HG03469 (cell line): ENCODE measurements at regions not wholly inside any gene's neighbourhood (a gene's known extent, or its start where the extent isn't known, plus 50 kb on each side); places are given as distances from the start of the nearest gene placed in this dataset.
A peak's percentile ranks its signal among the peaks of the same experiment; 100 is the strongest.

Source experiments
- ATAC-seq: cut with Tn5 transposase; IDR thresholded peaks from one replicate; pipeline ENCODE4 v1.9.1; 2021; ENCODE audit warnings: mild to moderate bottlenecking, moderate library complexity, moderate number of reproducible peaks; ENCODE audit not compliant: unreplicated experiment

GRCh38 chr2:168338292-168338691, 90.9 kb upstream of the STK39 start:
- no peak for ATAC-seq

- no peak for ATAC-seq
These were observed 91.5 kb upstream of the STK39 start for GRCh38 chr2:168338803-168339437.

GRCh38 chr2:168340931-168341330, 93.5 kb upstream of the STK39 start:
- ATAC-seq: no peak

- ATAC-seq: no peak
These were observed 96.2 kb upstream of the STK39 start for GRCh38 chr2:168343586-168343985.

GRCh38 chr2:168344706-168345105, 97.3 kb upstream of the STK39 start:
- ATAC-seq: no peak

GRCh38 chr2:168345601-168346000, 98.2 kb upstream of the STK39 start:
- ATAC-seq: no peak

GRCh38 chr2:168346725-168347477, 99.5 kb upstream of the STK39 start:
- no peak for ATAC-seq

GRCh38 chr2:168348076-168348475, 100.7 kb upstream of the STK39 start:
- ATAC-seq: peak; percentile 66

GRCh38 chr2:168350380-168350779, 103.0 kb upstream of the STK39 start:
- ATAC-seq: no peak

- ATAC-seq: no peak
These were observed 102.8 kb upstream of the CERS6 start for GRCh38 chr2:168353251-168353650.

- no peak for ATAC-seq
These were observed 101.6 kb upstream of the CERS6 start for GRCh38 chr2:168354499-168354898.

GRCh38 chr2:168355121-168355520, 101.0 kb upstream of the CERS6 start:
- no peak for ATAC-seq

- ATAC-seq: no peak
These were observed 100.1 kb upstream of the CERS6 start for GRCh38 chr2:168355779-168356476.

GRCh38 chr2:168356477-168356835, 99.6 kb upstream of the CERS6 start:
- ATAC-seq: no peak

GRCh38 chr2:168357797-168358472, 98.1 kb upstream of the CERS6 start:
- ATAC-seq: no peak

- ATAC-seq: no peak
These were observed 97.0 kb upstream of the CERS6 start for GRCh38 chr2:168359082-168359481.

GRCh38 chr2:168363347-168364092, 92.6 kb upstream of the CERS6 start:
- ATAC-seq: peak; percentile 56

- no peak for ATAC-seq
These were observed 90.9 kb upstream of the CERS6 start for GRCh38 chr2:168365094-168365621.

- ATAC-seq: no peak
These were observed 87.0 kb upstream of the CERS6 start for GRCh38 chr2:168369031-168369430.

GRCh38 chr2:168371273-168372019, 84.6 kb upstream of the CERS6 start:
- peak; percentile 76 for ATAC-seq
